Effector memory CD4-positive, alpha-beta T cell (primary cell): ENCODE measurements at regions not wholly inside any gene's neighbourhood (a gene's known extent, or its start where the extent isn't known, plus 50 kb on each side); places are given as distances from the start of the nearest gene placed in this dataset.

Experiments used
- DNase-seq, 3 donors: peaks; one replicate each; pipeline ENCODE4 v3.0.0-alpha.2; 2020
- H3K27ac ChIP-seq: 2 replicates; pipeline ENCODE4 v1.7.0; 2013; ENCODE audit warnings: mild to moderate bottlenecking, low read length, moderate library complexity; ENCODE audit not compliant: insufficient read depth, poor library complexity, severe bottlenecking
- H3K27me3 ChIP-seq: replicated peaks from 2 replicates; pipeline ENCODE4 v1.7.0; 2013; ENCODE audit warnings: mild to moderate bottlenecking, low read length; ENCODE audit not compliant: insufficient read depth, control insufficient read depth, poor library complexity, severe bottlenecking
- H3K36me3 ChIP-seq: 2 replicates; pipeline ENCODE4 v1.7.0; 2013; ENCODE audit warnings: mild to moderate bottlenecking, low read length, moderate library complexity; ENCODE audit not compliant: control insufficient read depth, insufficient read depth
- H3K4me1 ChIP-seq: 2 replicates; pipeline ENCODE4 v1.7.0; 2013; ENCODE audit warnings: low read length, mild to moderate bottlenecking; ENCODE audit not compliant: control insufficient read depth, insufficient read depth, poor library complexity, severe bottlenecking
- H3K4me3 ChIP-seq: 2 replicates; pipeline ENCODE4 v1.7.0; 2013; ENCODE audit warnings: low read length, low read depth, mild to moderate bottlenecking; ENCODE audit not compliant: insufficient read depth, poor library complexity, severe bottlenecking
- H3K9me3 ChIP-seq: 2 replicates; pipeline ENCODE4 v1.7.0; 2013; ENCODE audit warnings: mild to moderate bottlenecking, low read length, moderate library complexity; ENCODE audit not compliant: control insufficient read depth

- Histone ChIP-seq H3K9me3 (no peaks in the 10 kb centered on the region), H3K4me1 (no peaks in the 10 kb centered on the region), H3K36me3 (no peaks in the 10 kb centered on the region), H3K4me3 (no peak overlapping the region), H3K27ac (no peak overlapping the region), H3K27me3 (no peaks in the 10 kb centered on the region)
- no peak for DNase-seq
Observed at GRCh38 chr12:69059465-69060457, 126.8 kb upstream of the CPM start.

- Histone ChIP-seq H3K27ac (no peak overlapping the region), H3K36me3 (no peaks in the 10 kb centered on the region), H3K4me3 (no peak overlapping the region), H3K4me1 (no peaks in the 10 kb centered on the region), H3K27me3 (no peaks in the 10 kb centered on the region), H3K9me3 (no peaks in the 10 kb centered on the region)
- DNase-seq: no peak
Observed at GRCh38 chr12:69061574-69061973, 128.6 kb upstream of the CPM start.

- no peak for DNase-seq
- H3K4me3 ChIP-seq: no peak overlapping the region
- H3K36me3 ChIP-seq: no peaks in the 10 kb centered on the region
- no peak overlapping the region for H3K27ac ChIP-seq
- no peaks in the 10 kb centered on the region for H3K27me3 ChIP-seq
- H3K4me1 ChIP-seq: no peaks in the 10 kb centered on the region
- no peaks in the 10 kb centered on the region for H3K9me3 ChIP-seq
Observed at GRCh38 chr12:69062621-69063237, 129.8 kb upstream of the CPM start.

- Histone ChIP-seq H3K27me3 (no peaks in the 10 kb centered on the region), H3K4me3 (no peak overlapping the region), H3K9me3 (no peaks in the 10 kb centered on the region), H3K36me3 (no peaks in the 10 kb centered on the region), H3K27ac (no peak overlapping the region), H3K4me1 (no peaks in the 10 kb centered on the region)
- DNase-seq: no peak
Observed at GRCh38 chr12:69064734-69065443, 131.9 kb upstream of the CPM start.

- no peak overlapping the region for H3K4me3 ChIP-seq
- no peaks in the 10 kb centered on the region for H3K36me3 ChIP-seq
- H3K4me1 ChIP-seq: no peaks in the 10 kb centered on the region
- H3K27me3 ChIP-seq: no peaks in the 10 kb centered on the region
- no peak for DNase-seq
- no peaks in the 10 kb centered on the region for H3K9me3 ChIP-seq
- no peak overlapping the region for H3K27ac ChIP-seq
Observed at GRCh38 chr12:69065775-69066174, 132.8 kb upstream of the CPM start.

- Histone ChIP-seq H3K27ac (no peak overlapping the region), H3K36me3 (no peaks in the 10 kb centered on the region), H3K4me3 (no peak overlapping the region), H3K4me1 (no peaks in the 10 kb centered on the region), H3K9me3 (no peaks in the 10 kb centered on the region), H3K27me3 (no peaks in the 10 kb centered on the region)
- no peak for DNase-seq
Observed at GRCh38 chr12:69066492-69067373, 133.8 kb upstream of the CPM start.

- H3K36me3 ChIP-seq: no peaks in the 10 kb centered on the region
- no peaks in the 10 kb centered on the region for H3K27me3 ChIP-seq
- no peak for DNase-seq
- no peaks in the 10 kb centered on the region for H3K9me3 ChIP-seq
- H3K4me3 ChIP-seq: no peak overlapping the region
- H3K4me1 ChIP-seq: no peaks in the 10 kb centered on the region
- no peak overlapping the region for H3K27ac ChIP-seq
Observed at GRCh38 chr12:69067713-69068112, 134.7 kb upstream of the CPM start.

- no peak for DNase-seq
- H3K4me3 ChIP-seq: no peak overlapping the region
- no peak overlapping the region for H3K27ac ChIP-seq
Observed at GRCh38 chr12:69068448-69068847, 135.5 kb upstream of the CPM start.

GRCh38 chr12:69069479-69069878 lies 136.5 kb upstream of the CPM start:
- Histone ChIP-seq H3K27me3 (no peaks in the 10 kb centered on the region), H3K4me3 (no peak overlapping the region), H3K27ac (no peak overlapping the region), H3K36me3 (no peaks in the 10 kb centered on the region), H3K4me1 (no peaks in the 10 kb centered on the region), H3K9me3 (no peaks in the 10 kb centered on the region)
- DNase-seq: no peak

More at GRCh38 chr12:69068448-69068847, 135.5 kb upstream of the CPM start:
- Histone ChIP-seq H3K4me1 (no peaks in the 10 kb centered on the region), H3K27me3 (no peaks in the 10 kb centered on the region), H3K36me3 (no peaks in the 10 kb centered on the region), H3K9me3 (no peaks in the 10 kb centered on the region)
